ENCODE measurements at regions not wholly inside any gene's neighbourhood (a gene's known extent, or its start where the extent isn't known, plus 50 kb on each side); places are given as distances from the start of the nearest gene placed in this dataset.

DNA sequence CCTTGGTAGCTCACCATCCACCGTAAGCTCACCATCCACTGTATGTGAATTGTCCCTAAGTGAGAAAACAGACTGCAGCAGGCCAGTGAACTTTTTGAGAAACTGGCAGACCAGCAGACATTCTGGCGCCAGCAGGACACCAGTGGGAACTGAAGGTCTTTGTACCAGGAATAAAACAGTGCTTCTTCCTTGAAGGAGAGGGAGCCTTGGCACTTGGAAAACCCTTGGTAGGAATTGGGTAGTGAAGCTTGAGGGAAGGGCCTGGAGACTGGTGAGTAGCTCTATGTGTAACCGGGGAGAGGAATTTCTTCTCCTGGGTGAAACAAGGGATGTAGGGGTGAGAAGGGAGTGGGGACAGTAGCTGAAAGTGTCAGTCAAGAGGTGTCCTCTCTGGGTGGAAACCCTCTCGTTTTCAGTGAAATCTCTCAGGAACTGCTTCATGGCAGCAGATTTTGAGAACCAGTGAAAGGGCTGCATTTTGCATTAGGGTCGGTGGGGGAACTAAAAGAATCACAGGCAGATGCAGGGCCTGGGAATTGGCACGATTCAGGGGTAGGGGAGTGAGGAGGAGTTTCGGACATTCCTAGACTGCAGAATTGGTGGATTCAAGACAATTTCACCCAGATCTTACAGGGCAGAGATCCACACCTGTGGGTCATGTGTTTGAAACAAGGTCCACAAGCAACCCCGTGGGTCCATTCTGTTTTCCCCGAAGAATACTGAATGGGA is 131.5 kb upstream of the DLX2 start:
- no peak overlapping the region for H3K4me3 ChIP-seq (ENCODE audit: control extremely low read depth in 1 of 5, extremely low read depth in 1 of 5, insufficient read depth in 1 of 5, low read depth in 2 of 5, low read length in 4 of 5)
- intact Hi-C loops (cut with micrococcal nuclease), result no loop called here
- ATAC-seq (ENCODE audit: low read depth) (no peak), DNase-seq (no peak)
- no peak overlapping the region for H3K27ac Mint-ChIP-seq
- H4K20me1 ChIP-seq (ENCODE audit: control insufficient read depth, insufficient read depth, low read length, poor library complexity, severe bottlenecking), result no peaks in the 10 kb centered on the region
- H3K4me1 ChIP-seq (ENCODE audit: control insufficient read depth in 2 of 2, insufficient read depth in 2 of 2, low read length in 2 of 2), result peaks cover 12 to 17% of the 10 kb centered on the region in 2 donors
- peak overlapping the region; percentile 60 for H3K9ac ChIP-seq (ENCODE audit: low read length)
- WGBS (ENCODE audit: insufficient coverage), result 67% methylated on average over 8 of the region's 9 CpGs
- CTCF ChIA-PET, result interaction anchor here (1.7 kb wide), 1 partner anchor 228 kb away, joined by 3 read pairs; no protein-coding TSS in a partner anchor
- H3K27me3 Mint-ChIP-seq, result peaks cover 66% of the 10 kb centered on the region
- peak overlapping the region; percentile 78 for H2AFZ ChIP-seq (ENCODE audit: insufficient read depth, low read depth, low read length, poor library complexity, severe bottlenecking)
- no peak overlapping the region for H3K27ac ChIP-seq (ENCODE audit: low read length in 2 of 2)
- POLR2A ChIA-PET, result no interaction called here
- TF ChIP-seq CTCF (IDR thresholded peaks at IDR 0.05) (no peak), EZH2 (IDR thresholded peaks at IDR 0.05; ENCODE audit: borderline replicate concordance, insufficient read depth, low read depth, low read length, poor library complexity, severe bottlenecking) (no peak)
- peaks cover 0 to 33% (median 22%) of the 10 kb centered on the region in 4 experiments for H3K27me3 ChIP-seq (replicated peaks in 1 of 4; ENCODE audit: control extremely low read depth in 1 of 4, control insufficient read depth in 3 of 4, insufficient read depth in 4 of 4, low read length in 3 of 4)
- H3K4me1 Mint-ChIP-seq, result peaks cover 20% of the 10 kb centered on the region
- H3K4me2 ChIP-seq (replicated peaks; ENCODE audit: low read depth, low read length, poor library complexity, severe bottlenecking), result peak overlapping the region; percentile 81
- no peaks in the 10 kb centered on the region for H3K9me3 ChIP-seq (ENCODE audit: control extremely low read depth in 1 of 3, control insufficient read depth in 2 of 3, insufficient read depth in 1 of 3, low read length in 2 of 3)
- no peaks in the 10 kb centered on the region for H3K36me3 ChIP-seq (replicated peaks in 1 of 2; ENCODE audit: control extremely low read depth in 1 of 2, control insufficient read depth in 1 of 2, extremely low read depth in 1 of 2, insufficient read depth in 2 of 2, low read length in 1 of 2)
- H3K79me2 ChIP-seq (ENCODE audit: control insufficient read depth, insufficient read depth, low read length), result no peaks in the 10 kb centered on the region
- peak overlapping the region; percentile 84 for H3K4me3 Mint-ChIP-seq
- H3K9me3 Mint-ChIP-seq (ENCODE audit: insufficient read depth), result no peaks in the 10 kb centered on the region
